ENCODE measurements at regions not wholly inside any gene's neighbourhood (a gene's known extent, or its start where the extent isn't known, plus 50 kb on each side); places are given as distances from the start of the nearest gene placed in this dataset.

GRCh38 chr15:31217067-31217466, 109.6 kb upstream of the KLF13 start (continued):
- no peak for TF ChIP-seq ZNF274 (IDR thresholded peaks at IDR 0.05; ENCODE audit: borderline replicate concordance, extremely low read depth, low read length)
- TF ChIP-seq SIN3A (conservative IDR thresholded peaks at IDR 0.05 in 1 of 2, IDR thresholded peaks at IDR 0.05 in 1 of 2; ENCODE audit: low read depth in 1 of 2, low read length in 2 of 2) = no peak
- TF ChIP-seq, protein P1, sequence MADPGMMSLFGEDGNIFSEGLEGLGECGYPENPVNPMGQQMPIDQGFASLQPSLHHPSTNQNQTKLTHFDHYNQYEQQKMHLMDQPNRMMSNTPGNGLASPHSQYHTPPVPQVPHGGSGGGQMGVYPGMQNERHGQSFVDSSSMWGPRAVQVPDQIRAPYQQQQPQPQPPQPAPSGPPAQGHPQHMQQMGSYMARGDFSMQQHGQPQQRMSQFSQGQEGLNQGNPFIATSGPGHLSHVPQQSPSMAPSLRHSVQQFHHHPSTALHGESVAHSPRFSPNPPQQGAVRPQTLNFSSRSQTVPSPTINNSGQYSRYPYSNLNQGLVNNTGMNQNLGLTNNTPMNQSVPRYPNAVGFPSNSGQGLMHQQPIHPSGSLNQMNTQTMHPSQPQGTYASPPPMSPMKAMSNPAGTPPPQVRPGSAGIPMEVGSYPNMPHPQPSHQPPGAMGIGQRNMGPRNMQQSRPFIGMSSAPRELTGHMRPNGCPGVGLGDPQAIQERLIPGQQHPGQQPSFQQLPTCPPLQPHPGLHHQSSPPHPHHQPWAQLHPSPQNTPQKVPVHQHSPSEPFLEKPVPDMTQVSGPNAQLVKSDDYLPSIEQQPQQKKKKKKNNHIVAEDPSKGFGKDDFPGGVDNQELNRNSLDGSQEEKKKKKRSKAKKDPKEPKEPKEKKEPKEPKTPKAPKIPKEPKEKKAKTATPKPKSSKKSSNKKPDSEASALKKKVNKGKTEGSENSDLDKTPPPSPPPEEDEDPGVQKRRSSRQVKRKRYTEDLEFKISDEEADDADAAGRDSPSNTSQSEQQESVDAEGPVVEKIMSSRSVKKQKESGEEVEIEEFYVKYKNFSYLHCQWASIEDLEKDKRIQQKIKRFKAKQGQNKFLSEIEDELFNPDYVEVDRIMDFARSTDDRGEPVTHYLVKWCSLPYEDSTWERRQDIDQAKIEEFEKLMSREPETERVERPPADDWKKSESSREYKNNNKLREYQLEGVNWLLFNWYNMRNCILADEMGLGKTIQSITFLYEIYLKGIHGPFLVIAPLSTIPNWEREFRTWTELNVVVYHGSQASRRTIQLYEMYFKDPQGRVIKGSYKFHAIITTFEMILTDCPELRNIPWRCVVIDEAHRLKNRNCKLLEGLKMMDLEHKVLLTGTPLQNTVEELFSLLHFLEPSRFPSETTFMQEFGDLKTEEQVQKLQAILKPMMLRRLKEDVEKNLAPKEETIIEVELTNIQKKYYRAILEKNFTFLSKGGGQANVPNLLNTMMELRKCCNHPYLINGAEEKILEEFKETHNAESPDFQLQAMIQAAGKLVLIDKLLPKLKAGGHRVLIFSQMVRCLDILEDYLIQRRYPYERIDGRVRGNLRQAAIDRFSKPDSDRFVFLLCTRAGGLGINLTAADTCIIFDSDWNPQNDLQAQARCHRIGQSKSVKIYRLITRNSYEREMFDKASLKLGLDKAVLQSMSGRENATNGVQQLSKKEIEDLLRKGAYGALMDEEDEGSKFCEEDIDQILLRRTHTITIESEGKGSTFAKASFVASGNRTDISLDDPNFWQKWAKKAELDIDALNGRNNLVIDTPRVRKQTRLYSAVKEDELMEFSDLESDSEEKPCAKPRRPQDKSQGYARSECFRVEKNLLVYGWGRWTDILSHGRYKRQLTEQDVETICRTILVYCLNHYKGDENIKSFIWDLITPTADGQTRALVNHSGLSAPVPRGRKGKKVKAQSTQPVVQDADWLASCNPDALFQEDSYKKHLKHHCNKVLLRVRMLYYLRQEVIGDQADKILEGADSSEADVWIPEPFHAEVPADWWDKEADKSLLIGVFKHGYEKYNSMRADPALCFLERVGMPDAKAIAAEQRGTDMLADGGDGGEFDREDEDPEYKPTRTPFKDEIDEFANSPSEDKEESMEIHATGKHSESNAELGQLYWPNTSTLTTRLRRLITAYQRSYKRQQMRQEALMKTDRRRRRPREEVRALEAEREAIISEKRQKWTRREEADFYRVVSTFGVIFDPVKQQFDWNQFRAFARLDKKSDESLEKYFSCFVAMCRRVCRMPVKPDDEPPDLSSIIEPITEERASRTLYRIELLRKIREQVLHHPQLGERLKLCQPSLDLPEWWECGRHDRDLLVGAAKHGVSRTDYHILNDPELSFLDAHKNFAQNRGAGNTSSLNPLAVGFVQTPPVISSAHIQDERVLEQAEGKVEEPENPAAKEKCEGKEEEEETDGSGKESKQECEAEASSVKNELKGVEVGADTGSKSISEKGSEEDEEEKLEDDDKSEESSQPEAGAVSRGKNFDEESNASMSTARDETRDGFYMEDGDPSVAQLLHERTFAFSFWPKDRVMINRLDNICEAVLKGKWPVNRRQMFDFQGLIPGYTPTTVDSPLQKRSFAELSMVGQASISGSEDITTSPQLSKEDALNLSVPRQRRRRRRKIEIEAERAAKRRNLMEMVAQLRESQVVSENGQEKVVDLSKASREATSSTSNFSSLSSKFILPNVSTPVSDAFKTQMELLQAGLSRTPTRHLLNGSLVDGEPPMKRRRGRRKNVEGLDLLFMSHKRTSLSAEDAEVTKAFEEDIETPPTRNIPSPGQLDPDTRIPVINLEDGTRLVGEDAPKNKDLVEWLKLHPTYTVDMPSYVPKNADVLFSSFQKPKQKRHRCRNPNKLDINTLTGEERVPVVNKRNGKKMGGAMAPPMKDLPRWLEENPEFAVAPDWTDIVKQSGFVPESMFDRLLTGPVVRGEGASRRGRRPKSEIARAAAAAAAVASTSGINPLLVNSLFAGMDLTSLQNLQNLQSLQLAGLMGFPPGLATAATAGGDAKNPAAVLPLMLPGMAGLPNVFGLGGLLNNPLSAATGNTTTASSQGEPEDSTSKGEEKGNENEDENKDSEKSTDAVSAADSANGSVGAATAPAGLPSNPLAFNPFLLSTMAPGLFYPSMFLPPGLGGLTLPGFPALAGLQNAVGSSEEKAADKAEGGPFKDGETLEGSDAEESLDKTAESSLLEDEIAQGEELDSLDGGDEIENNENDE (IDR thresholded peaks at IDR 0.05; ENCODE audit: insufficient replicate concordance, low read length) = no peak
- no peak for TF ChIP-seq RBBP5 (IDR thresholded peaks at IDR 0.05; ENCODE audit: borderline replicate concordance, low read depth, low read length)
